ENCODE measurements at regions not wholly inside any gene's neighbourhood (a gene's known extent, or its start where the extent isn't known, plus 50 kb on each side); places are given as distances from the start of the nearest gene placed in this dataset.

GRCh38 chr10:33813871-33814270 lies 479.4 kb upstream of the NRP1 start:
- no peak for TF ChIP-seq CTCF (IDR thresholded peaks at IDR 0.05)
- no peak for TF ChIP-seq POLR2A (IDR thresholded peaks at IDR 0.05)

All from adrenal gland (tissue), 5 donors.